Spleen (tissue), 7 donors: ENCODE measurements at regions not wholly inside any gene's neighbourhood (a gene's known extent, or its start where the extent isn't known, plus 50 kb on each side); places are given as distances from the start of the nearest gene placed in this dataset.
"Not testable (repeated sequence)": the region's sequence is repeated elsewhere in the genome, so short reads cannot be mapped to it uniquely, and the experiment has no call there.

Experiments used
- CTCF ChIP-seq, 11 experiments: fragments of 200-600 bp in 7 of 11; fragments of 450-650 bp in 4 of 11; sonication (generic) in 4 of 11; IDR thresholded peaks in 8 of 11; conservative IDR thresholded peaks in 3 of 11; 1 replicate in 7 of 11; 2 replicates in 4 of 11; pipeline versions ENCODE4 v1.4.0 to v1.8.0; 2016 to 2021; ENCODE audit warnings: antibody characterized with exemption in 11 of 11, inconsistent platforms in 4 of 11, mild to moderate bottlenecking in 1 of 11
- POLR2A ChIP-seq, 3 donors: fragments of 450-650 bp; IDR thresholded peaks; one replicate each; pipeline ENCODE4 v1.5.1; 2017; ENCODE audit warnings: antibody characterized with exemption in 3 of 3, mild to moderate bottlenecking in 1 of 3
- POLR2AphosphoS5 ChIP-seq, 3 donors: sonication (generic); formaldehyde crosslinking; IDR thresholded peaks; one replicate each; pipeline ENCODE4 v1.5.1; 2017; ENCODE audit warnings: antibody characterized with exemption in 3 of 3
- donor health status: DM: no; HTN: no; CAD: no; lungs with moderate emphysema.
- donor health status: DM: no; HTN: no; CAD: no.
- donor health status: DM: no; HTN: no; CAD: no.

GRCh38 chrX:128606357-128606756 lies 554.2 kb upstream of the ACTRT1 start:
- not testable (repeated sequence) for TF ChIP-seq POLR2A (IDR thresholded peaks at IDR 0.05); POLR2AphosphoS5 (IDR thresholded peaks at IDR 0.05); CTCF (IDR thresholded peaks at IDR 0.05 in 8 of 11, conservative IDR thresholded peaks at IDR 0.05 in 3 of 11)
